DOHH2 (cell line): ENCODE measurements at regions not wholly inside any gene's neighbourhood (a gene's known extent, or its start where the extent isn't known, plus 50 kb on each side); places are given as distances from the start of the nearest gene placed in this dataset.

Source experiments
- H3F3A ChIP-seq: fragments of 200-600 bp; sonication (generic), shearing (Covaris generic); 2 replicates; pipeline ENCODE4 v1.6.0; 2016; ENCODE audit warnings: antibody characterized with exemption, mild to moderate bottlenecking; ENCODE audit not compliant: control insufficient read depth, insufficient read depth
- H3K27ac ChIP-seq: fragments of 200-600 bp; sonication (generic); 2 replicates; pipeline ENCODE4 v1.5.1; 2014; ENCODE audit warnings: low read depth, mild to moderate bottlenecking, low read length, moderate library complexity
- H3K27me3 ChIP-seq: fragments of 200-600 bp; sonication (generic); 2 replicates; pipeline ENCODE4 v1.6.1; 2014; ENCODE audit warnings: mild to moderate bottlenecking, low read length, mixed read lengths; ENCODE audit not compliant: control insufficient read depth
- H3K36me3 ChIP-seq: fragments of 200-600 bp; sonication (generic); 2 replicates; pipeline ENCODE4 v1.6.1; 2014; ENCODE audit warnings: mild to moderate bottlenecking, low read length, moderate library complexity, mixed read lengths; ENCODE audit not compliant: control insufficient read depth
- H3K4me1 ChIP-seq: fragments of 200-600 bp; sonication (generic); 2 replicates; pipeline ENCODE4 v1.6.1; 2014; ENCODE audit warnings: mild to moderate bottlenecking, low read length, mixed read lengths; ENCODE audit not compliant: control insufficient read depth
- H3K4me2 ChIP-seq: fragments of 200-600 bp; sonication (generic); 2 replicates; pipeline ENCODE4 v1.6.0; 2014; ENCODE audit warnings: mild to moderate bottlenecking, low read length, moderate library complexity
- H3K4me3 ChIP-seq: fragments of 200-600 bp; sonication (generic); 2 replicates; pipeline ENCODE4 v1.5.1; 2014; ENCODE audit warnings: mild to moderate bottlenecking, low read length, mixed read lengths
- H3K79me2 ChIP-seq: fragments of 200-600 bp; sonication (generic); 2 replicates; pipeline ENCODE4 v1.6.1; 2014; ENCODE audit warnings: mild to moderate bottlenecking, low read length, mixed read lengths; ENCODE audit not compliant: control insufficient read depth
- H3K9me2 ChIP-seq: fragments of 200-600 bp; sonication (generic); replicated peaks from 2 replicates; pipeline ENCODE4 v1.6.1; 2014; ENCODE audit warnings: mild to moderate bottlenecking, low read length, mixed read lengths; ENCODE audit not compliant: control insufficient read depth
- H3K9me3 ChIP-seq: fragments of 200-600 bp; sonication (generic); 2 replicates; pipeline ENCODE4 v1.6.1; 2014; ENCODE audit warnings: antibody characterized with exemption, low read length, mixed read lengths; ENCODE audit not compliant: control insufficient read depth, insufficient read depth
- H4K20me1 ChIP-seq: fragments of 200-600 bp; sonication (generic); 2 replicates; pipeline ENCODE4 v1.6.0; 2014; ENCODE audit warnings: low read depth, mild to moderate bottlenecking, antibody characterized with exemption, low read length, moderate library complexity; ENCODE audit not compliant: control insufficient read depth, insufficient read depth
- EZH2phosphoT487 ChIP-seq: fragments of 200-600 bp; sonication (generic); IDR thresholded peaks from 2 replicates; pipeline ENCODE4 v1.6.1; 2017; ENCODE audit warnings: borderline replicate concordance, mild to moderate bottlenecking, antibody characterized with exemption, low read length, moderate library complexity, mixed read lengths
- TF ChIP-seq, protein P1 (sequence below): fragments of 200-600 bp; sonication (generic); IDR thresholded peaks from one replicate; pipeline ENCODE4 v1.5.1; 2014; ENCODE audit warnings: antibody characterized with exemption, mild to moderate bottlenecking, low read depth, low read length; ENCODE audit not compliant: poor library complexity, severe bottlenecking

DNA sequence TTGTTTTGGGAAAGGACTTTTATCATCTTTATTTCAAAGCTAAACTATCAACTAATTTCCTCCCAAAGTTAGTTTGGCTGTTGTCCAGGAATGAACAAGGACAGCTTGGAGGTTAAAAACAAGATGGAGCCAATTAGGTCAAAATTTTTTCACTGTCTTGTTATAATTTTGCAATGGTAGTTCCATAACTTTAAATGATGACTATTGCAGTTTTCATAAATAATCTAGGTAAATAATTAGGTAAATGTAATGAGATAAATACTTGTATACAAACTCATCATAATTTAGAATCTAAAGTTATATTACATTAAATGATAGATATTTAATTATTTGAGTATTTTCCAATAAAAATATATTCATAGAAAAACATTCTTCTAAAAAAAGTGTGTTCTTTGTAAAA, 68.3 kb upstream of the DAZL start:
- H3K27me3 ChIP-seq = no peaks in the 10 kb centered on the region
- no peaks in the 10 kb centered on the region for H3K9me2 ChIP-seq
- no peak for TF ChIP-seq EZH2phosphoT487
- TF ChIP-seq, protein P1, sequence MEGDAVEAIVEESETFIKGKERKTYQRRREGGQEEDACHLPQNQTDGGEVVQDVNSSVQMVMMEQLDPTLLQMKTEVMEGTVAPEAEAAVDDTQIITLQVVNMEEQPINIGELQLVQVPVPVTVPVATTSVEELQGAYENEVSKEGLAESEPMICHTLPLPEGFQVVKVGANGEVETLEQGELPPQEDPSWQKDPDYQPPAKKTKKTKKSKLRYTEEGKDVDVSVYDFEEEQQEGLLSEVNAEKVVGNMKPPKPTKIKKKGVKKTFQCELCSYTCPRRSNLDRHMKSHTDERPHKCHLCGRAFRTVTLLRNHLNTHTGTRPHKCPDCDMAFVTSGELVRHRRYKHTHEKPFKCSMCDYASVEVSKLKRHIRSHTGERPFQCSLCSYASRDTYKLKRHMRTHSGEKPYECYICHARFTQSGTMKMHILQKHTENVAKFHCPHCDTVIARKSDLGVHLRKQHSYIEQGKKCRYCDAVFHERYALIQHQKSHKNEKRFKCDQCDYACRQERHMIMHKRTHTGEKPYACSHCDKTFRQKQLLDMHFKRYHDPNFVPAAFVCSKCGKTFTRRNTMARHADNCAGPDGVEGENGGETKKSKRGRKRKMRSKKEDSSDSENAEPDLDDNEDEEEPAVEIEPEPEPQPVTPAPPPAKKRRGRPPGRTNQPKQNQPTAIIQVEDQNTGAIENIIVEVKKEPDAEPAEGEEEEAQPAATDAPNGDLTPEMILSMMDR = no peak
- H3K79me2 ChIP-seq = no peaks in the 10 kb centered on the region
- H3K4me2 ChIP-seq = no peak overlapping the region
- no peaks in the 10 kb centered on the region for H3F3A ChIP-seq
- H3K9me3 ChIP-seq = peaks cover 13% of the 10 kb centered on the region; the same call in 1 of the 2 replicates
- H3K27ac ChIP-seq = no peak overlapping the region
- H3K4me3 ChIP-seq = no peak overlapping the region
- H3K36me3 ChIP-seq = no peaks in the 10 kb centered on the region
- H4K20me1 ChIP-seq = no peaks in the 10 kb centered on the region
- H3K4me1 ChIP-seq = no peaks in the 10 kb centered on the region

DNA sequence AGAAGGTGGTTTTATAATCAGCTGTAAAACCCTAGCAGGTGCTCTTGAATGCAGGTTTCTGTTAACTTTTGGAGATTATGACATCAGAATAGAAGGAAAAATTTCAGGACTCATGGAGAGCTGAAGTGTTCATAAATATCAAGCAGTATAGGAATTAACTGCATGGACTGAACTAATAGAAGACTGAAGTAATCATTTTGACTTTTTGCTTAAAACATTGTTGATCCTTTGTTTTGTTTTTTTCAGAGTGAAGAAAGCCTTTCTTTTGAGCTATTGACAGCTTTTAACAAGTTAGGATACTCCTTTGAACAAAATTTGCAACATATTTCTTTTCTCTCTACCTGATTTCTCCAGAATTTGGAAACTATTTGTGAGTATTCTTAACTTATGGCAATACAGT, 70.6 kb upstream of the DAZL start:
- Histone ChIP-seq H3F3A (no peaks in the 10 kb centered on the region), H3K9me2 (no peaks in the 10 kb centered on the region), H3K79me2 (no peaks in the 10 kb centered on the region), H3K27ac (no peak overlapping the region), H3K4me2 (no peak overlapping the region), H3K27me3 (no peaks in the 10 kb centered on the region), H3K36me3 (no peaks in the 10 kb centered on the region), H3K9me3 (peaks cover 13% of the 10 kb centered on the region; the same call in 1 of the 2 replicates), H3K4me3 (no peak overlapping the region), H4K20me1 (no peaks in the 10 kb centered on the region), H3K4me1 (no peaks in the 10 kb centered on the region)
- TF ChIP-seq, protein P1 = no peak
- no peak for TF ChIP-seq EZH2phosphoT487

DNA sequence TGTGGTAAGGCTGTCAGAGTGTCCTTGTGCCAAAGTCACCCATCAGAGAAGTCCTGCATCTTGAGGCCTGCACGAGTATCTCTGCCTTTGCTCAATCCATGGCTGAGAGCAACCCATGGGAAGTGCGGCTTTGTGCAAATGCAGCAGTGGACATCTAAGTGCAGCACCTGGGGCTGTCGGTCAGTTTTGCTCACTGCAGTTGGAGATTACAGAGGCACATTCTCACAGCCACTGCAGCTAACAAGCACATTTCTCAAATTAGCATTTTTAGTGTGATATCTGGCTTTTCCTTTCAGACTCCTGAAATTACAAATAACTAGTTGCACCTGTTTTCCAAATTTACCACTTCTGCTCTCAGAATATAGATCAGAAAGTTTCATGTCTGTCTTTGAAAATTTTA, 81.5 kb upstream of the DAZL start:
- Histone ChIP-seq H3K9me3 (no peaks in the 10 kb centered on the region), H4K20me1 (no peaks in the 10 kb centered on the region), H3K27me3 (no peaks in the 10 kb centered on the region), H3K79me2 (no peaks in the 10 kb centered on the region), H3K4me2 (no peak overlapping the region), H3K4me3 (no peak overlapping the region), H3K36me3 (no peaks in the 10 kb centered on the region), H3F3A (no peaks in the 10 kb centered on the region), H3K27ac (no peak overlapping the region), H3K9me2 (no peaks in the 10 kb centered on the region), H3K4me1 (0 out of 2 replicates have a peak, but pooled peaks cover 4% of the 10 kb centered on the region)
- TF ChIP-seq EZH2phosphoT487 = no peak
- TF ChIP-seq, protein P1 = no peak

DNA sequence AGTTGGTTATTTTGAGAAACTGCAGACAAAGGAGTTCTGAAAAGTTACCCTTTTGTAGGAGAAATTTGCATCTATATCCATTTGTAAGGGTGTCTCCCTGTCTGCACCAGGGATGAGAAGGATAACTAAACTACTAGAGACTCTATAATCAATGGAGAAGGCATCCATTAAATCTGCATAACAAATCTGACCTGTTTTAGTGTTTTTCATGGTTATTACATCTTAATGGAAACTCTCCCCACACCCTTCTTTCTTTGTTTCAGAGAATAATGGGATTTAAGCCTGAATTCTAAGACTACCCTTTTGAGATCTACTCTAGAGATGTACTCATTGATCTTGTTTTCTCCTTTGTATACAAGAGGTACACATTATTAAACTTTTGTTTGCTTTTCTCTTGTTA, 82.0 kb upstream of the DAZL start:
- H3K79me2 ChIP-seq = no peaks in the 10 kb centered on the region
- TF ChIP-seq, protein P1 = no peak
- TF ChIP-seq EZH2phosphoT487 = no peak

More for the DNA sequence above, 82.0 kb upstream of the DAZL start:
- H3K4me1 ChIP-seq = 0 out of 2 replicates have a peak, but pooled peaks cover 4% of the 10 kb centered on the region
- no peak overlapping the region for H3K4me3 ChIP-seq
- H3K4me2 ChIP-seq = no peak overlapping the region
- H3K9me3 ChIP-seq = no peaks in the 10 kb centered on the region
- no peaks in the 10 kb centered on the region for H4K20me1 ChIP-seq
- no peaks in the 10 kb centered on the region for H3K36me3 ChIP-seq
- H3K27me3 ChIP-seq = no peaks in the 10 kb centered on the region
- H3K27ac ChIP-seq = no peak overlapping the region
- H3K9me2 ChIP-seq = no peaks in the 10 kb centered on the region
- no peaks in the 10 kb centered on the region for H3F3A ChIP-seq
